Mesenchymal stem cell (in vitro differentiated cells and primary cell): ENCODE measurements at regions not wholly inside any gene's neighbourhood (a gene's known extent, or its start where the extent isn't known, plus 50 kb on each side); places are given as distances from the start of the nearest gene placed in this dataset.
"Not testable (repeated sequence)": the region's sequence is repeated elsewhere in the genome, so short reads cannot be mapped to it uniquely, and the experiment has no call there.

Experiments used
- DNase-seq: peaks from one replicate; pipeline ENCODE4 v3.0.0-alpha.2; 2013
- H2AFZ ChIP-seq: one replicate; pipeline ENCODE4 v1.6.1; 2013; ENCODE audit warnings: low read depth, mild to moderate bottlenecking, control low read depth, inconsistent platforms, low read length, moderate library complexity
- H2AK5ac ChIP-seq: 2 replicates; pipeline ENCODE4 v1.6.1; 2013; ENCODE audit warnings: low read length, moderate library complexity, mild to moderate bottlenecking, inconsistent platforms; ENCODE audit not compliant: severe bottlenecking
- H2BK120ac ChIP-seq: one replicate; pipeline ENCODE4 v1.6.1; 2013; ENCODE audit warnings: low read depth, mild to moderate bottlenecking, inconsistent platforms, low read length, moderate library complexity
- H2BK12ac ChIP-seq, 2 experiments: one replicate each; pipeline ENCODE4 v1.6.1; 2013; ENCODE audit warnings: inconsistent platforms in 2 of 2, low read length in 2 of 2, mild to moderate bottlenecking in 2 of 2, moderate library complexity in 2 of 2, control low read depth in 1 of 2
- H2BK15ac ChIP-seq: one replicate; pipeline ENCODE4 v1.6.1; 2013; ENCODE audit warnings: mild to moderate bottlenecking, low read depth, inconsistent platforms; ENCODE audit not compliant: poor library complexity, severe bottlenecking
- H2BK5ac ChIP-seq: 2 replicates; pipeline ENCODE4 v1.6.1; 2013; ENCODE audit warnings: low read depth, mild to moderate bottlenecking, low read length, control low read depth, inconsistent platforms; ENCODE audit not compliant: poor library complexity, severe bottlenecking
- H3K14ac ChIP-seq, 2 experiments: one replicate each; pipeline ENCODE4 v1.6.1; 2013; ENCODE audit warnings: inconsistent platforms in 2 of 2, low read length in 2 of 2, control low read depth in 1 of 2, mild to moderate bottlenecking in 1 of 2, moderate library complexity in 1 of 2
- H3K18ac ChIP-seq, 2 experiments: one replicate each; pipeline ENCODE4 v1.6.1; 2013; ENCODE audit warnings: inconsistent platforms in 2 of 2, low read length in 2 of 2, control low read depth in 1 of 2, low read depth in 1 of 2, mild to moderate bottlenecking in 1 of 2
- H3K23ac ChIP-seq, 2 experiments: one replicate each; pipeline ENCODE4 v1.6.1; 2013; ENCODE audit warnings: inconsistent platforms in 2 of 2, low read length in 2 of 2, mild to moderate bottlenecking in 2 of 2, moderate library complexity in 2 of 2, control low read depth in 1 of 2
- H3K27ac ChIP-seq: 2 replicates; pipeline ENCODE4 v1.5.1; 2013; ENCODE audit warnings: mild to moderate bottlenecking, moderate library complexity, low read length, control low read depth, inconsistent platforms; ENCODE audit not compliant: poor library complexity, severe bottlenecking
- H3K27me3 ChIP-seq, 2 experiments: 2 replicates each; pipeline versions ENCODE4 v1.6.1 to v1.7.0; 2013; ENCODE audit warnings: low read length in 2 of 2, mild to moderate bottlenecking in 2 of 2, moderate library complexity in 2 of 2, control low read depth in 1 of 2, inconsistent platforms in 1 of 2; ENCODE audit not compliant: control insufficient read depth in 1 of 2, insufficient read depth in 1 of 2
- H3K36me3 ChIP-seq, 2 experiments: 2 replicates each; pipeline versions ENCODE4 v1.6.1 to v1.7.0; 2013; ENCODE audit warnings: low read length in 2 of 2, control low read depth in 1 of 2, inconsistent platforms in 1 of 2, low read depth in 1 of 2, mild to moderate bottlenecking in 1 of 2; ENCODE audit not compliant: insufficient read depth in 2 of 2, control insufficient read depth in 1 of 2
- H3K4ac ChIP-seq, 2 experiments: one replicate each; pipeline ENCODE4 v1.6.1; 2013; ENCODE audit warnings: inconsistent platforms in 2 of 2, low read length in 2 of 2, mild to moderate bottlenecking in 2 of 2, moderate library complexity in 2 of 2, control low read depth in 1 of 2, low read depth in 1 of 2
- H3K4me1 ChIP-seq: 2 replicates; pipeline ENCODE4 v1.6.1; 2013; ENCODE audit warnings: low read depth, low read length, control low read depth; ENCODE audit not compliant: control insufficient read depth, insufficient read depth
- H3K4me2 ChIP-seq: 2 replicates; pipeline ENCODE4 v1.6.1; 2013; ENCODE audit warnings: low read length, mild to moderate bottlenecking, inconsistent platforms; ENCODE audit not compliant: poor library complexity, severe bottlenecking
- H3K4me3 ChIP-seq, 2 experiments: 2 replicates each; pipeline versions ENCODE4 v1.5.1 to v1.7.0; 2013; ENCODE audit warnings: low read length in 2 of 2, mild to moderate bottlenecking in 2 of 2, control low read depth in 1 of 2, low read depth in 1 of 2; ENCODE audit not compliant: insufficient read depth in 1 of 2
- H3K79me1 ChIP-seq: replicated peaks from 2 replicates; pipeline ENCODE4 v1.6.1; 2013; ENCODE audit warnings: mild to moderate bottlenecking, control low read depth, low read length, inconsistent platforms; ENCODE audit not compliant: poor library complexity, severe bottlenecking
- H3K9ac ChIP-seq: 2 replicates; pipeline ENCODE4 v1.7.0; 2013; ENCODE audit warnings: mild to moderate bottlenecking, low read length, moderate library complexity
- H3K9me3 ChIP-seq: 2 replicates; pipeline ENCODE4 v1.7.0; 2013; ENCODE audit warnings: mild to moderate bottlenecking, low read length; ENCODE audit not compliant: control insufficient read depth
- H4K8ac ChIP-seq: one replicate; pipeline ENCODE4 v1.6.1; 2013; ENCODE audit warnings: inconsistent platforms, mild to moderate bottlenecking, low read length, moderate library complexity
- H4K91ac ChIP-seq: one replicate; pipeline ENCODE4 v1.6.1; 2013; ENCODE audit warnings: mild to moderate bottlenecking, low read length, inconsistent platforms
- WGBS: methylation state at CpG from one replicate; pipeline ENCODE4 v1.1.7; 2013; ENCODE audit warnings: mixed read lengths; 5-methylcytosine and 5-hydroxymethylcytosine counted together

DNA sequence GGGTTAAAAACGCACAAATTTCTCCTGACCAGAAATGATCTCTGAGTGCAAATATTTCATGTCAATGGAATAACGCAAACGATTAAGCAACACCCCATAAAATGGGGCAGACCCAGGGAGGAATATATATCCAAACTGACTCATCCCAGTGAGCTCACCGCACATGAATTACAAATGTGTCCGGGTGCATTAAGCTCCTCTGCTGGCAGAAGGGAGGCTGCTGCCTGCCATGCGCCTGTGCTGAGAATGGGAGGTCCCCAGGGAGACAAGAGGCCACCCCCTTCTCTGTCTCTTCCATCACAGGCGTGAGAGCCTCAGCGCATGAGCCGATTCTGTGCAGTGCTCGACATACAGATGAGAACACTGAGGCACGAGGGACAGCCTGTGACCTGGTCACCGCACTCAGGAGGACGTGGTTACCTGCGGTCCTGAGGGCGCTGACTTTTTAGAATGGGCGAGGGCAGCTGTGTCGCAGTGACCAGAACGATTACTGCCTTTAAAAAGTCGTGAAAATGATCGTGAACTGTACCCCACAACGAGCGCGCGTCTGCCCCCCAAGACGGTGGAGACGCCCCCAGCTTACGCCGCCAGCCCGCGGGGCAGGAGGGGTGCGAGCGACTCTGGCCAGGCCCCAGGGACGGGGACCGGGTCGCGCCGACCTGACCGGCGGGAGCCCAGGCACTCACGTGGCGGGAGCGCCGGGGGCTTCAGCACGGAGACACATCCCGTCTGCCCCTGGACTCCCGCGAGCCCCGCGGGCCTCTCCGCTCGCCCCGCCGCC is 188.5 kb downstream of the ADRA2C start:
- peak overlapping the region; percentile 52 for H2BK15ac ChIP-seq
- H3K14ac ChIP-seq = peak overlapping the region in 1 of 2 experiments; percentile 93
- H3K4ac ChIP-seq = peak overlapping the region; percentile 79 to 91

DNA sequence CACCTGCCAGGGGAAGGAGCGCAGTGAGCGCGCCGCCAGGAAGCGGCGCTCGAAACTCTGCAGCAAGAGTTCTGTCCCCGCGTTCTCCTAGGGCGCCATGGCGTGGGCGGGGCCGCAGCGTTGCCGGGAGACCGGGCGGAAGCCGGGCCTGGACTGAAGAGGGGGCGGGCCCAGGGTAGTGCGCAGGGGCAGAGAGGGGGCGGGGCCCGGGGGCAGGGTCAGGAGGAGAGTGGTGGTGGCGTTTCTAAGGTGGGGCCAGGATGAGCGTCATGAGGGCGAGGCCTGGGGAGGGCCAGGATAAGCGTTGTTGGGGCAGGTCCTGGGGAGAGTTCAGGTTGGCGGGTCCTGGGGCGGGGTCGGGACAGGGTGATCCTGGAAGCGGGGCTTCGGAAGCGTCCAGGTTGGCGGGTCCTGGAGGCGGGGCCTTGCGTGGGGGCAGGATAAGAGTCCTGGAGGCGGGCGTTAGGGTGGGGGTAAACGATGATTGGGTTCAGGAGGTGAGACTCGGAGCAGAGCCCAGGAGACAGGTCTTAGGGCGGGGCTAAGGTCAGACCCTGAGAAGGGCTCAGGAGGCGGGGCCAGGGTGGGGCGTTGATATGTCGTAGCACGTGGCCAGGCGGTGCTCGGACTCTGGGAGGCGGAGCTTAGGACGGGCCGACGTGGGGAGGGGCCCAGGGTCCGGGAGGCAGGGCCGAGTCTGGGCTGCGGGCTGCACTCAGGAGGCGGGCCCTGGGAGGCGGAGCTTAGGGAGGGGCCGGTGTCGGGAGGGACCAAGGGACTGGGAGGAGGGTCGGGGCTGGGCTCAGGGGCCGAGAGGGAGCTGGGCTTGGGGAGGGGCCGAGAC is 189.4 kb downstream of the ADRA2C start:
- H3K4ac ChIP-seq, H3K36me3 ChIP-seq, H2AFZ ChIP-seq, H4K8ac ChIP-seq, H3K79me1 ChIP-seq, H3K27me3 ChIP-seq, H3K27ac ChIP-seq, H2AK5ac ChIP-seq, H3K23ac ChIP-seq, H2BK12ac ChIP-seq, H3K4me1 ChIP-seq, H4K91ac ChIP-seq, H2BK5ac ChIP-seq, H3K14ac ChIP-seq, H3K9me3 ChIP-seq: not testable (repeated sequence)
- Histone ChIP-seq H3K4me2 (peak overlapping the region; percentile 89), H3K18ac (peak overlapping the region in 1 of 2 experiments; percentile 70), H3K9ac (peak overlapping the region; percentile 93), H2BK15ac (peak overlapping the region; percentile 52), H2BK120ac (peak overlapping the region; percentile 61), H3K4me3 (peak overlapping the region; percentile 82)
- peak; percentile 99 for DNase-seq
- WGBS = 1% methylated on average over 54 of the region's 60 CpGs

More for the DNA sequence above, 188.5 kb downstream of the ADRA2C start:
- under 1% methylated on average over 53 of the region's 53 CpGs for WGBS
- H3K27ac ChIP-seq = peak overlapping the region; percentile 74
- not testable (repeated sequence) for H2BK5ac ChIP-seq, H3K79me1 ChIP-seq, H2AK5ac ChIP-seq, H3K27me3 ChIP-seq, H3K4me1 ChIP-seq, H3K36me3 ChIP-seq, H3K9me3 ChIP-seq, H4K8ac ChIP-seq
- peak overlapping the region; percentile 70 to 96 for H3K18ac ChIP-seq
- H3K9ac ChIP-seq = peak overlapping the region; percentile 93
- peak overlapping the region; percentile 81 for H2AFZ ChIP-seq
- peak overlapping the region; percentile 89 for H4K91ac ChIP-seq
- peak overlapping the region; percentile 82 for H3K4me3 ChIP-seq
- H3K4me2 ChIP-seq = peak overlapping the region; percentile 89
- H2BK12ac ChIP-seq = peak overlapping the region in 1 of 2 experiments; percentile 95
- H3K23ac ChIP-seq = peak overlapping the region in 1 of 2 experiments; percentile 93
- peak; percentile 99 for DNase-seq
- peak overlapping the region; percentile 61 for H2BK120ac ChIP-seq

DNA sequence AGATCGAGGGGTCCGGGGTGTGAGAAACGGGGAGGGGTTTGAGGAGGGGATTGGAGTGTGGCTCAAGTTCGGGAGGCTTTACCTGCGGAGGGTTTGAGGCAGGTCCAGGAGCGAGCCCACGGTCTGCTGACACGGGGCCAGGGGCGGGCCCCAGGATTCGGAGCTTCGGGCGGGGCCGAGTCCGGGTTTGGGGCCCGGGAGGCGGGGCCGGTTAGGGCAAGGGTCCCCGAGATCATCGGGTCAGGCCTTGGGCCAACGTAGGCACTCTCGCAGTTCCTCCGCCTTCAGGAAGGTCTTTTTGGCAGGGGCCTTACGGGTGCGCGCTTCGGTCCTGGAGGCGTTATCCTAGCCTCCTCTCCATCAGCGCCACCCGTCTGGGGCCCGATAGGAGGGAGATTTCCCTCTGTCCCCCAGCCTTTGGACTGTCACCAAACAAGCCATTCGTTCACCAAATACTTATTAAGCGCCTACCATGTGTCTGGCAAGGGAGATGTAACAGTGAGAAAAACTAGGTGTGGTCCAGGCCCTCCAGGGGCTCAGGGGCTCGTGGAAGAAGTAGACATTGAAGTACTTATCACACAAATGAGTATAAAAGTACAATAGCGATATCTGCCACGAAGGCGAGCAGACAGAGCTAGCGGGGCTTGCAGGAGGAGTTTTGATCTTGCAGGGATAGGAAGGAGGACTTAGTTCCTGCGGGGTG is 190.1 kb downstream of the ADRA2C start:
- not testable (repeated sequence) for H2BK15ac ChIP-seq, H3K4me1 ChIP-seq, DNase-seq, H2BK12ac ChIP-seq, H2AK5ac ChIP-seq, H4K91ac ChIP-seq, H3K27me3 ChIP-seq, H2BK120ac ChIP-seq, H3K9ac ChIP-seq, H2AFZ ChIP-seq, H3K9me3 ChIP-seq, H3K23ac ChIP-seq, H3K27ac ChIP-seq, H3K4ac ChIP-seq, H4K8ac ChIP-seq, H2BK5ac ChIP-seq, H3K79me1 ChIP-seq, H3K36me3 ChIP-seq, H3K14ac ChIP-seq
- 3% methylated on average over 14 of the region's 38 CpGs for WGBS
- Histone ChIP-seq H3K4me2 (peak overlapping the region; percentile 65), H3K18ac (peak overlapping the region in 1 of 2 experiments; percentile 3), H3K4me3 (peak overlapping the region; percentile 59 to 69)
